Loucy (cell line): ENCODE measurements at regions not wholly inside any gene's neighbourhood (a gene's known extent, or its start where the extent isn't known, plus 50 kb on each side); places are given as distances from the start of the nearest gene placed in this dataset.

ENCODE experiments used
- H2AFZ ChIP-seq: fragments of 200-600 bp; sonication (generic); 2 replicates; pipeline ENCODE4 v1.6.0; 2016; ENCODE audit warnings: antibody characterized with exemption, mild to moderate bottlenecking, low read length, moderate library complexity
- H3F3A ChIP-seq: fragments of 200-600 bp; 2 replicates; pipeline ENCODE4 v1.6.0; 2016; ENCODE audit warnings: antibody characterized with exemption, low read depth, mild to moderate bottlenecking
- H3K27me3 ChIP-seq: fragments of 200-600 bp; sonication (generic); 2 replicates; pipeline ENCODE4 v1.6.1; 2014; ENCODE audit warnings: low read length, mild to moderate bottlenecking; ENCODE audit not compliant: insufficient read depth, poor library complexity, severe bottlenecking
- H3K36me3 ChIP-seq: fragments of 200-600 bp; sonication (generic); 2 replicates; pipeline ENCODE4 v1.6.1; 2016; ENCODE audit warnings: low read length; ENCODE audit not compliant: insufficient read depth
- H3K4me1 ChIP-seq: fragments of 200-600 bp; sonication (generic); 2 replicates; pipeline ENCODE4 v1.5.1; 2014; ENCODE audit warnings: low read length, mild to moderate bottlenecking; ENCODE audit not compliant: insufficient read depth, poor library complexity, severe bottlenecking
- H3K4me2 ChIP-seq: fragments of 200-600 bp; sonication (generic); 2 replicates; pipeline ENCODE4 v1.6.0; 2014; ENCODE audit warnings: antibody characterized with exemption, low read length, low read depth, mild to moderate bottlenecking; ENCODE audit not compliant: poor library complexity, severe bottlenecking
- H3K4me3 ChIP-seq: fragments of 200-600 bp; sonication (generic); 2 replicates; pipeline ENCODE4 v1.5.1; 2014; ENCODE audit warnings: low read length, mild to moderate bottlenecking, mixed read lengths; ENCODE audit not compliant: poor library complexity, severe bottlenecking
- H3K79me2 ChIP-seq: fragments of 200-600 bp; sonication (generic); 2 replicates; pipeline ENCODE4 v1.6.1; 2014; ENCODE audit warnings: low read length; ENCODE audit not compliant: insufficient read depth
- H3K9ac ChIP-seq: fragments of 200-600 bp; sonication (generic); 2 replicates; pipeline ENCODE4 v1.6.0; 2014; ENCODE audit warnings: mild to moderate bottlenecking, low read depth, low read length, moderate library complexity; ENCODE audit not compliant: poor library complexity, severe bottlenecking
- H3K9me2 ChIP-seq: fragments of 200-600 bp; sonication (generic); replicated peaks from 2 replicates; pipeline ENCODE4 v1.6.1; 2016; ENCODE audit warnings: low read depth, low read length, mixed read lengths
- H3K9me3 ChIP-seq: fragments of 200-600 bp; sonication (generic); 2 replicates; pipeline ENCODE4 v1.6.1; 2014; ENCODE audit warnings: mild to moderate bottlenecking, antibody characterized with exemption, low read length, low read depth; ENCODE audit not compliant: insufficient read depth
- H4K20me1 ChIP-seq: fragments of 200-600 bp; sonication (generic); 2 replicates; pipeline ENCODE4 v1.6.0; 2014; ENCODE audit warnings: antibody characterized with exemption, low read length, mild to moderate bottlenecking; ENCODE audit not compliant: insufficient read depth, poor library complexity, severe bottlenecking
- EZH2phosphoT487 ChIP-seq: fragments of 200-600 bp; IDR thresholded peaks from 2 replicates; pipeline ENCODE4 v1.6.1; 2018; ENCODE audit warnings: antibody characterized with exemption, mild to moderate bottlenecking, moderate library complexity, borderline replicate concordance
- TF ChIP-seq, protein P1 (sequence below): fragments of 200-600 bp; sonication (generic); conservative IDR thresholded peaks from 2 replicates; pipeline ENCODE4 v1.5.1; 2014; ENCODE audit warnings: mild to moderate bottlenecking, antibody characterized with exemption, low read length

- no peak for TF ChIP-seq EZH2phosphoT487
- TF ChIP-seq, protein P1, sequence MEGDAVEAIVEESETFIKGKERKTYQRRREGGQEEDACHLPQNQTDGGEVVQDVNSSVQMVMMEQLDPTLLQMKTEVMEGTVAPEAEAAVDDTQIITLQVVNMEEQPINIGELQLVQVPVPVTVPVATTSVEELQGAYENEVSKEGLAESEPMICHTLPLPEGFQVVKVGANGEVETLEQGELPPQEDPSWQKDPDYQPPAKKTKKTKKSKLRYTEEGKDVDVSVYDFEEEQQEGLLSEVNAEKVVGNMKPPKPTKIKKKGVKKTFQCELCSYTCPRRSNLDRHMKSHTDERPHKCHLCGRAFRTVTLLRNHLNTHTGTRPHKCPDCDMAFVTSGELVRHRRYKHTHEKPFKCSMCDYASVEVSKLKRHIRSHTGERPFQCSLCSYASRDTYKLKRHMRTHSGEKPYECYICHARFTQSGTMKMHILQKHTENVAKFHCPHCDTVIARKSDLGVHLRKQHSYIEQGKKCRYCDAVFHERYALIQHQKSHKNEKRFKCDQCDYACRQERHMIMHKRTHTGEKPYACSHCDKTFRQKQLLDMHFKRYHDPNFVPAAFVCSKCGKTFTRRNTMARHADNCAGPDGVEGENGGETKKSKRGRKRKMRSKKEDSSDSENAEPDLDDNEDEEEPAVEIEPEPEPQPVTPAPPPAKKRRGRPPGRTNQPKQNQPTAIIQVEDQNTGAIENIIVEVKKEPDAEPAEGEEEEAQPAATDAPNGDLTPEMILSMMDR: no peak
- H3K4me3 ChIP-seq: no peak overlapping the region
- no peaks in the 10 kb centered on the region for H3K9me2 ChIP-seq
- no peaks in the 10 kb centered on the region for H4K20me1 ChIP-seq
- H3F3A ChIP-seq: no peaks in the 10 kb centered on the region
- H3K4me2 ChIP-seq: no peak overlapping the region
- no peaks in the 10 kb centered on the region for H3K27me3 ChIP-seq
- no peak overlapping the region for H2AFZ ChIP-seq
- no peaks in the 10 kb centered on the region for H3K36me3 ChIP-seq
- H3K79me2 ChIP-seq: no peaks in the 10 kb centered on the region
- no peak overlapping the region for H3K9ac ChIP-seq
- no peaks in the 10 kb centered on the region for H3K9me3 ChIP-seq
- H3K4me1 ChIP-seq: no peaks in the 10 kb centered on the region
Observed at GRCh38 chr4:27908356-27908755, 1047.7 kb downstream of the STIM2 start.

GRCh38 chr4:27910227-27910626 is 1049.6 kb downstream of the STIM2 start:
- Histone ChIP-seq H3K9me3 (no peaks in the 10 kb centered on the region), H3K27me3 (no peaks in the 10 kb centered on the region), H3F3A (no peaks in the 10 kb centered on the region), H2AFZ (no peak overlapping the region), H3K4me3 (no peak overlapping the region), H3K36me3 (no peaks in the 10 kb centered on the region), H3K9ac (no peak overlapping the region), H3K4me2 (no peak overlapping the region), H4K20me1 (no peaks in the 10 kb centered on the region), H3K9me2 (no peaks in the 10 kb centered on the region), H3K4me1 (no peaks in the 10 kb centered on the region), H3K79me2 (no peaks in the 10 kb centered on the region)
- TF ChIP-seq, protein P1: no peak
- no peak for TF ChIP-seq EZH2phosphoT487

DNA sequence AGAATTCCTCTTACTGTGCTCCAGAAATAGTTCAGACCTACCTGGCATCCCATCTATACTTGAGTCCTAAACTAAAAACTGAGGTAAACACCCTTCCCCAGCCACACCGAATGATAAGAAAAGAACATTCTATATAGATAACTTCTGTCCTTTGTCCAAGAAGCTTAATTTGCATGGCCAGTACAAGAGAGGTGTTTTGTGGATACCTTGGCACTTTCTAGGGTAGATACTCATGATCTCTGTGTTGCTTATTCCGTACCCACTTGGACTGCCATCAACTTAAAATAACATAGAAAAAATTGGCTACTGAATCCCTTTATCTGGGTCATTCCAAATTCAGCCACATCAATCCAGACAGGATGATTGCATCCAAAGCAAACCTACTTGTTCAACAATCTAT is 1050.4 kb downstream of the STIM2 start:
- no peak overlapping the region for H3K4me2 ChIP-seq
- H2AFZ ChIP-seq: no peak overlapping the region
- no peaks in the 10 kb centered on the region for H3F3A ChIP-seq
- TF ChIP-seq, protein P1: no peak
- TF ChIP-seq EZH2phosphoT487: no peak
- no peak overlapping the region for H3K4me3 ChIP-seq
- H3K36me3 ChIP-seq: no peaks in the 10 kb centered on the region
- no peaks in the 10 kb centered on the region for H4K20me1 ChIP-seq
- H3K4me1 ChIP-seq: no peaks in the 10 kb centered on the region
- no peaks in the 10 kb centered on the region for H3K9me3 ChIP-seq
- H3K9me2 ChIP-seq: no peaks in the 10 kb centered on the region
- H3K79me2 ChIP-seq: no peaks in the 10 kb centered on the region
- H3K9ac ChIP-seq: no peak overlapping the region
- no peaks in the 10 kb centered on the region for H3K27me3 ChIP-seq
